ENCODE measurements at regions not wholly inside any gene's neighbourhood (a gene's known extent, or its start where the extent isn't known, plus 50 kb on each side); places are given as distances from the start of the nearest gene placed in this dataset.

DNA sequence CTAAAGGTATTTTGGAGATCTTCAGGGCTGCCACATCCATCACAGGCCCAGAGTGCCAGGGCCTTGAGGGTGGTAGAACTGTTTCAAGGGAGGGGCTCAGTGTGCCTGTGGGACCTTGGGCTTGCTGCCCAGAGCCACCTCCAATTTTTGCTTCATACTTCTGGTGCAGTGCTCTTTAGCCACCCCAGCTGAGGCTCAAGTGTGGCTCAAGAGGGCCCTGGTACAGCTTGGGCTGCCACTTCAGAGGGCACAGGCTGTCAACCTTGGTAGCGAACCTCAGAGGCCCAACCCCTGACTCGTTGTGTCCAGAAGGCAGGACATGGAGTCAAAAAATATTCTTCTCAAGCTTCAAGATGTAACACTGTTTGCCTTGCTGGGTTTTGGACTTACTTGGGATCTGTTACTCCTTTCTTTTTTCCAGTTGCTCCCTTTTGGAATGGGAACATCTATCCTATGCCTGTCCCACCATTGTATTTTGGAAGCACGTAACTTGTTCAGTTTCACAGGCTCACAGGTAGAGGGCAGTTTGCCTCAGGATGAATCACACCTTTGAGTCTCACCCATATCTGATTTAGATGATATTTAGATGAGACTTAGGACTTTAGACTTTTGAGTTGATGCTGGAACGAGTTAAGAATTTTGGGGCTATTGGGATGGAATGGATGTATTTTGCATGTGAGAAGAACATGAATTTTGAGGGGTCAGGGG is 224.8 kb downstream of the RPS24 start:
- H3K79me2 ChIP-seq (ENCODE audit: control insufficient read depth, insufficient read depth, low read length), result no peaks in the 10 kb centered on the region
- H3K36me3 ChIP-seq (ENCODE audit: control insufficient read depth, insufficient read depth, low read length), result no peaks in the 10 kb centered on the region
- no peak overlapping the region for H3K4me3 ChIP-seq (replicated peaks in 1 of 4; ENCODE audit: control extremely low read depth in 1 of 4, insufficient read depth in 1 of 4, low read depth in 3 of 4, low read length in 4 of 4)
- no peak overlapping the region for H3K4me2 ChIP-seq (ENCODE audit: extremely low read depth, insufficient read depth, low read length)
- H3K9ac ChIP-seq (ENCODE audit: insufficient read depth, low read length), result no peak overlapping the region
- no peak overlapping the region for H2AFZ ChIP-seq (ENCODE audit: low read length)
- DNase-seq (ENCODE audit: low read depth in 2 of 2), result no peak
- no peak for TF ChIP-seq CTCF (conservative IDR thresholded peaks at IDR 0.05 in 1 of 2, IDR thresholded peaks at IDR 0.05 in 1 of 2; ENCODE audit: low read depth in 1 of 2, low read length in 2 of 2)
- no peak for TF ChIP-seq EZH2 (IDR thresholded peaks at IDR 0.05; ENCODE audit: low read length, missing control alignments)
- H3K27ac ChIP-seq (ENCODE audit: insufficient read depth, low read length), result no peak overlapping the region
- H4K20me1 ChIP-seq (ENCODE audit: control insufficient read depth, extremely low read depth, insufficient read depth, low read length), result no peaks in the 10 kb centered on the region
- peaks cover 20% of the 10 kb centered on the region for H3K4me1 ChIP-seq (ENCODE audit: control insufficient read depth, extremely low read depth, insufficient read depth, low read length)
- H3K27me3 ChIP-seq (ENCODE audit: control insufficient read depth, insufficient read depth, low read length), result no peaks in the 10 kb centered on the region
- H3K9me3 ChIP-seq (ENCODE audit: control insufficient read depth, insufficient read depth, low read depth, low read length), result no peaks in the 10 kb centered on the region

- Histone ChIP-seq H3K9me3 (ENCODE audit: control insufficient read depth, insufficient read depth, low read depth, low read length) (no peaks in the 10 kb centered on the region), H2AFZ (ENCODE audit: low read length) (no peak overlapping the region), H3K9ac (ENCODE audit: insufficient read depth, low read length) (no peak overlapping the region), H3K4me2 (ENCODE audit: extremely low read depth, insufficient read depth, low read length) (no peak overlapping the region), H3K27ac (ENCODE audit: insufficient read depth, low read length) (no peak overlapping the region), H3K36me3 (ENCODE audit: control insufficient read depth, insufficient read depth, low read length) (no peaks in the 10 kb centered on the region), H3K79me2 (ENCODE audit: control insufficient read depth, insufficient read depth, low read length) (no peaks in the 10 kb centered on the region), H4K20me1 (ENCODE audit: control insufficient read depth, extremely low read depth, insufficient read depth, low read length) (no peaks in the 10 kb centered on the region), H3K27me3 (ENCODE audit: control insufficient read depth, insufficient read depth, low read length) (no peaks in the 10 kb centered on the region), H3K4me3 (replicated peaks in 1 of 4; ENCODE audit: control extremely low read depth in 1 of 4, insufficient read depth in 1 of 4, low read depth in 3 of 4, low read length in 4 of 4) (no peak overlapping the region), H3K4me1 (ENCODE audit: control insufficient read depth, extremely low read depth, insufficient read depth, low read length) (peaks cover 23% of the 10 kb centered on the region)
- DNase-seq (ENCODE audit: low read depth in 2 of 2), result no peak
- no peak for TF ChIP-seq EZH2 (IDR thresholded peaks at IDR 0.05; ENCODE audit: low read length, missing control alignments)
- TF ChIP-seq CTCF (conservative IDR thresholded peaks at IDR 0.05 in 1 of 2, IDR thresholded peaks at IDR 0.05 in 1 of 2; ENCODE audit: low read depth in 1 of 2, low read length in 2 of 2), result no peak
Measured at GRCh38 chr10:78259391-78259790, 225.7 kb downstream of the RPS24 start.

DNA sequence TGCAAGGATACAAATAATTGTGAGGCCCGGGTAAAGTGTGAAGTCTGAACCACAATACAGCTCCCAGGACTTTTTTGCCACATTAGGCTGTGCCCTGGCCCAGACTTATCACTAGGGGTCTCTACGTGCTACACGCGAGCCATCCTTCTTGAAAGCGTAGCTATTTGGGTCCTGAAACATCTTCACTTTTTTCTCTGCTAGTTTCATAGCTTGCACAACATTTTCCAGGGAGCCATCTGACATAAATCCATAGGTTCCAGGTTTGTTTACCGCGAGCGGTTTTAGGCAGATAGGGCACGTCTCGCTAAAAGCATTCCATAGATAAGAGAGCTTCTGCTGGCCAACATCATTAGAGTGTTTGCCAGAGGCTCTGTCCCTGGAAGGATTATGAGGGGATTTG is 226.5 kb downstream of the RPS24 start:
- Histone ChIP-seq H3K9me3 (ENCODE audit: control insufficient read depth, insufficient read depth, low read depth, low read length) (no peaks in the 10 kb centered on the region), H4K20me1 (ENCODE audit: control insufficient read depth, extremely low read depth, insufficient read depth, low read length) (no peaks in the 10 kb centered on the region), H3K27ac (ENCODE audit: insufficient read depth, low read length) (no peak overlapping the region), H3K4me1 (ENCODE audit: control insufficient read depth, extremely low read depth, insufficient read depth, low read length) (peaks cover 23% of the 10 kb centered on the region), H3K4me2 (ENCODE audit: extremely low read depth, insufficient read depth, low read length) (no peak overlapping the region), H3K9ac (ENCODE audit: insufficient read depth, low read length) (no peak overlapping the region), H3K79me2 (ENCODE audit: control insufficient read depth, insufficient read depth, low read length) (no peaks in the 10 kb centered on the region), H3K36me3 (ENCODE audit: control insufficient read depth, insufficient read depth, low read length) (no peaks in the 10 kb centered on the region), H2AFZ (ENCODE audit: low read length) (no peak overlapping the region), H3K27me3 (ENCODE audit: control insufficient read depth, insufficient read depth, low read length) (no peaks in the 10 kb centered on the region), H3K4me3 (replicated peaks in 1 of 4; ENCODE audit: control extremely low read depth in 1 of 4, insufficient read depth in 1 of 4, low read depth in 3 of 4, low read length in 4 of 4) (no peak overlapping the region)
- TF ChIP-seq EZH2 (IDR thresholded peaks at IDR 0.05; ENCODE audit: low read length, missing control alignments) (no peak), CTCF (conservative IDR thresholded peaks at IDR 0.05 in 1 of 2, IDR thresholded peaks at IDR 0.05 in 1 of 2; ENCODE audit: low read depth in 1 of 2, low read length in 2 of 2) (peak in 1 of 2 donors; percentile 33)
- DNase-seq (ENCODE audit: low read depth in 2 of 2), result peak in 1 of 2 donors; percentile 30
